ENCODE measurements at regions not wholly inside any gene's neighbourhood (a gene's known extent, or its start where the extent isn't known, plus 50 kb on each side); places are given as distances from the start of the nearest gene placed in this dataset.

GRCh38 chr18:45342653-45343052, 272.6 kb upstream of the SLC14A2 start:
- Histone ChIP-seq H3K9me3 (replicated peaks; ENCODE audit: control insufficient read depth, insufficient read depth, low read length) (no peaks in the 10 kb centered on the region), H3K36me3 (ENCODE audit: control insufficient read depth in 2 of 2, extremely low read depth in 1 of 2, insufficient read depth in 2 of 2, low read length in 2 of 2) (no peaks in the 10 kb centered on the region), H3K9ac (replicated peaks; ENCODE audit: extremely low read depth, insufficient read depth, low read length) (no peak overlapping the region), H3K4me2 (ENCODE audit: insufficient read depth, low read length) (no peak overlapping the region), H3K27ac (ENCODE audit: insufficient read depth, low read depth, low read length) (no peak overlapping the region), H3K4me3 (replicated peaks in 1 of 3; ENCODE audit: insufficient read depth in 1 of 3, low read depth in 1 of 3, low read length in 3 of 3) (no peak overlapping the region), H3K9me1 (replicated peaks; ENCODE audit: control insufficient read depth, extremely low read depth, insufficient read depth, low read length) (no peaks in the 10 kb centered on the region), H4K20me1 (replicated peaks; ENCODE audit: control insufficient read depth, extremely low read depth, insufficient read depth, low read length) (no peaks in the 10 kb centered on the region), H3K79me2 (ENCODE audit: control insufficient read depth, insufficient read depth, low read length) (no peaks in the 10 kb centered on the region), H3K27me3 (ENCODE audit: control insufficient read depth in 2 of 2, insufficient read depth in 2 of 2, low read length in 2 of 2) (no peaks in the 10 kb centered on the region), H2AFZ (ENCODE audit: low read depth, low read length) (no peak overlapping the region), H3K4me1 (ENCODE audit: control insufficient read depth, extremely low read depth, insufficient read depth, low read length) (no peaks in the 10 kb centered on the region)
- DNase-seq (ENCODE audit: low read depth, low spot score) (no peak), FAIRE-seq (no peak)
- CTCF ChIA-PET: no interaction called here
- POLR2A ChIA-PET: no interaction called here
- no TSS peak for BruUV-seq (replicated peaks)
- no peak for TF ChIP-seq MYC (IDR thresholded peaks at IDR 0.05; ENCODE audit: low read depth, low read length)
- no peak for TF ChIP-seq POLR2A (IDR thresholded peaks at IDR 0.05; ENCODE audit: low read depth, low read length)
- TF ChIP-seq, protein P1, sequence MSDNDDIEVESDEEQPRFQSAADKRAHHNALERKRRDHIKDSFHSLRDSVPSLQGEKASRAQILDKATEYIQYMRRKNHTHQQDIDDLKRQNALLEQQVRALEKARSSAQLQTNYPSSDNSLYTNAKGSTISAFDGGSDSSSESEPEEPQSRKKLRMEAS (IDR thresholded peaks at IDR 0.05; ENCODE audit: insufficient read depth, insufficient read length): no peak
- TF ChIP-seq FOS (IDR thresholded peaks at IDR 0.05; ENCODE audit: borderline replicate concordance, insufficient read depth, low read length): no peak
- no peak for TF ChIP-seq JUN (IDR thresholded peaks at IDR 0.05; ENCODE audit: borderline replicate concordance, insufficient read depth, insufficient read length, low read depth)
- no peak for TF ChIP-seq CTCF (IDR thresholded peaks at IDR 0.05; ENCODE audit: extremely low read depth in 1 of 2, insufficient read depth in 1 of 2, low read depth in 1 of 2, low read length in 2 of 2)
- no peak for TF ChIP-seq POLR2AphosphoS5 (IDR thresholded peaks at IDR 0.05; ENCODE audit: insufficient read depth, low read depth, low read length)
- no peak for TF ChIP-seq GATA2 (IDR thresholded peaks at IDR 0.05; ENCODE audit: insufficient read depth, insufficient read length, low read depth, low read length)
- no peak for TF ChIP-seq EZH2 (IDR thresholded peaks at IDR 0.05; ENCODE audit: borderline replicate concordance, low read depth, low read length, severe bottlenecking)
- intact Hi-C loops (cut with micrococcal nuclease) (no loop called here), dilution Hi-C loops (cut with MboI; ENCODE audit: extremely low pct_ligation_motif_present, low sequenced_read_pairs) (no loop called here)

Measured in endothelial cell of umbilical vein (primary cell).